NB4 (cell line): ENCODE measurements at regions not wholly inside any gene's neighbourhood (a gene's known extent, or its start where the extent isn't known, plus 50 kb on each side); places are given as distances from the start of the nearest gene placed in this dataset.

Source experiments
- DNase-seq: peaks from one replicate; pipeline ENCODE4 v3.0.0; 2010; ENCODE audit warnings: low read depth
- H3K4me3 ChIP-seq: one replicate; pipeline ENCODE4 v1.5.1; 2011; ENCODE audit warnings: mild to moderate bottlenecking, low read depth, low read length, moderate library complexity
- CTCF ChIP-seq: IDR thresholded peaks from one replicate; pipeline ENCODE4 v1.5.1; 2012; ENCODE audit warnings: low read depth, low read length
- MAX ChIP-seq: IDR thresholded peaks from 2 replicates; pipeline ENCODE4 v1.6.1; 2011; ENCODE audit warnings: low read depth, low read length
- MYC ChIP-seq: IDR thresholded peaks from 2 replicates; pipeline ENCODE4 v1.6.1; 2011; ENCODE audit warnings: low read depth, low read length
- POLR2A ChIP-seq: IDR thresholded peaks from 2 replicates; pipeline ENCODE4 v1.6.1; 2011; ENCODE audit warnings: mild to moderate bottlenecking; ENCODE audit not compliant: insufficient read length; ENCODE audit errors: extremely low read depth

- TF ChIP-seq POLR2A (no peak), MYC (no peak), MAX (no peak), CTCF (no peak)
- no peak overlapping the region for H3K4me3 ChIP-seq
- no peak for DNase-seq
Observed at GRCh38 chr16:87067003-87067556, 250.1 kb downstream of the C16orf95 start.

DNA sequence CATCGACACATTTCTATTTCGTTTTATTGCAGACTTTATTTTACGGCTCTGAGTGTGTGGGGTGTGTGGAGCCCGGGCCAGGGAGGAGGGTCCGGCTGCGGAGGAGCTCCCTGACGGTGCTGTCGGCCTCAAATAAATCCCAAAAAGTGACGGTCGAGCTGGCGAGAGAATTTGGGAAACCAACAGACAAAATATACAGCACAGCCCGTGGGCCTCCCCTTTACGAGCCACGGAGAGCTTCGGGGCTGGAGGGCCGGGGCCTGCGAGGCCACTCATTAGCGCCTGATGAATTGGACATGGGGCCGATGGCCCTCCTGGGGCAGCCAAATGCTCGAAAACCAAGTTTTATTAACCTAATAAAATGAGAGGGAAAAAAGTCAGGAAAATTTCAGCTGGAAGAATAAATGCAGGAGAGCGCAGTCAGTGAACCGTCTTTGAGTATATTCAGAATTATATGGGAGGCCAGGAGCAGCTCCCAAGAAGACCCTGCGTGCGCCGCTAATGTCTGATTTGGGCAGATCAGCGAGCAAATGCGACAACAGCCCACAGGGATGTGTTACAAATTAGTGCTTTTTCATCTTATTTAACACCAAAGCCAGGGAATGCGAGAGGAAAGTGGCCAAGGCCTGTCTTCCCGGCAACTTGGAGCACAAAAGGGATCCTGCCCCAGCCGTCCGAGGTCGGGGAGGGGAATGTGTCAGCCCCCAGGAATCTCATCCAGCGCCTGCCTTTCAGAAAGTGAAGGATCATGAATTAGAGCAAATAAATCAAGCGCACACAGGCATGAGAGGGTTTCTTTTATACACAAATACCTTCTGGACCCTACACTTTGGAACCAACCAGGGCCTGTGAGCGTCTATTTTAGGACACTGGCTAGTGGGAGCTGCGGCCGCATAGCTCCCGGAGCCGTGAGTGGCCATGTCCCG is 249.1 kb downstream of the C16orf95 start:
- TF ChIP-seq MAX (no peak), CTCF (no peak), POLR2A (no peak), MYC (no peak)
- no peak overlapping the region for H3K4me3 ChIP-seq
- DNase-seq, result no peak

DNA sequence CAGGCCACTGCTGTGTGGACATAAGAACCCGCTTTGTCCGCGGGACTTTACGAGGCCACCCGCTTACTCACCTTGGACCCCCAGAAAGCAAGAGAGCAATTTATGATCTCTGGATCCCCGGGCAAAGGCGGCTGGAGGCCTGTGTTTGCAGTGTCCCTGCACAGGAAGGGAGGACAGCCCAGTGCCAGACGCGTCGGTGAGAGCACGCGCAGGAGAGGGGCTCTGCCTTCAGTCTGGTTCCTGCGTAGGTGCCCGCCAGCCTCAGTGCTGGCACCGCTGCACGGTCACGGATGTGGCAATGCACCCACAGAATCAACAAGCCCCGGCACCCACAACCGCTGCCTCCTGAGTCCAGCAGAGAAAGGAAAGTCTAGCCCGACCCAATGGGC is 248.4 kb downstream of the C16orf95 start:
- no peak for DNase-seq
- TF ChIP-seq MAX (no peak), MYC (no peak), POLR2A (no peak), CTCF (no peak)
- H3K4me3 ChIP-seq, result no peak overlapping the region

DNA sequence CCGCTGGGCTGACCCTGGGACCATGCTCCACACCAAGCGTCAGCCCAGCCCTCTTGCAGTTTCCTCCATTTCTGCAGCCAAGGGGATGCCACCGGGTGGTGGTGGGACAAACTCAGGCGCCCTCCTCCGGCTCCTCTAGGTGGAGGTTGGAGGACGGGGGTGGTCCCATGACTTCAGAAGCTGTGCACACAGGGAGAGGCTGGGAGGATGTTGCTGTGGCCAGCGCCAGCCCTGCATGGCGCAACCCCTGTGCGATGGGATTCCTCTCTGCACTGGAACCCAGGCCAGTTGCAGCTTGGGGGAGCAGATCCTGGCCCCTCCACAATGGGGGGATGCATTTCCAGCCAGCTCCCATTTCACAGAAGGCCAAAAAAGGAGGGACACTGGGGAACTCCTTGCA is 246.5 kb downstream of the C16orf95 start:
- TF ChIP-seq MAX (no peak), MYC (no peak), CTCF (no peak), POLR2A (no peak)
- DNase-seq, result no peak
- H3K4me3 ChIP-seq, result no peak overlapping the region

- TF ChIP-seq MYC, result no peak
- H3K4me3 ChIP-seq, result no peak overlapping the region
- DNase-seq, result no peak
Observed at GRCh38 chr16:87072101-87072500, 245.1 kb downstream of the C16orf95 start.

DNA sequence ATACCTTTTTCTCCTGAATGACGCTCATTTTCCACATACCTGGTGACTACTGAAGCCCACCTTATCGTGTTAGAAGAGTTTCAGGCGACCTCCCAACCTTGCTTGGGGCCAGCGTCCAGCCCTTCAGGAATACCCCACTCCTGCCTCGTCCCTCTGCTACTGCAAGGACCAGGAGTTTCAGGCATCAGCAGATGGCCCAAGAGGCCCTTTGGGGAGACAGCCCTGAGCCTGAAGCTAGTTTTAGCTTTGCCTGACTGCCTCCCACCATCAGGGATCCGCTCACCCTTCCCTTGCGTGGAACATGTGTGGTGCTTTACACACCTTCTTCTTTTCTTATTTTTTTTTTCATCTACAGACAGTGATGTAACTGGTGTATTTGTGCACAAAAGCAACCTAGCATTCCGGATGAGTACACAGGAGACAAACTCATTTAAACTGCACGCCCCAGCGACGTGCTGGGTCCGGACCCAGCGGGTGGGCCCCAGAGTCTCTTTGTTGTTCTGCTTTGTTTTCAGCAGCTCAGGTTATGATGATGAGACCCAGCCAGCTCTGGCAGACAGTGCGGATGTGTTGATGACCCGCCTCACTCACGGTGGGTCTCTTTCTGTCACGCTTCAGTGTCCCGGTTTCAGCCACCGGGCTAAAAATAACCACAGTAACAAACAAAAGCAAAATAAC is 242.4 kb downstream of the C16orf95 start:
- no peak for TF ChIP-seq POLR2A
- no peak for TF ChIP-seq MAX
- no peak for TF ChIP-seq CTCF
- TF ChIP-seq MYC, result no peak
- no peak for DNase-seq
- no peak overlapping the region for H3K4me3 ChIP-seq
